OCI-LY1 (cell line): ENCODE measurements at regions not wholly inside any gene's neighbourhood (a gene's known extent, or its start where the extent isn't known, plus 50 kb on each side); places are given as distances from the start of the nearest gene placed in this dataset.
"Not testable (repeated sequence)": the region's sequence is repeated elsewhere in the genome, so short reads cannot be mapped to it uniquely, and the experiment has no call there.

Experiments
- H2AFZ ChIP-seq: fragments of 200-600 bp; sonication (generic), shearing (Covaris generic); 2 replicates; pipeline ENCODE4 v1.6.0; 2014; ENCODE audit warnings: antibody characterized with exemption, mild to moderate bottlenecking, low read length
- H3F3A ChIP-seq: fragments of 200-600 bp; sonication (generic), shearing (Covaris generic); 2 replicates; pipeline ENCODE4 v1.6.0; 2014; ENCODE audit warnings: mild to moderate bottlenecking, antibody characterized with exemption, low read length, moderate library complexity; ENCODE audit not compliant: insufficient read depth
- H3K27ac ChIP-seq: fragments of 200-600 bp; sonication (generic); 2 replicates; pipeline ENCODE4 v1.5.1; 2014; ENCODE audit warnings: low read length, mixed run types, mild to moderate bottlenecking, low read depth; ENCODE audit not compliant: poor library complexity, severe bottlenecking
- H3K27me3 ChIP-seq: fragments of 200-600 bp; sonication (generic); 2 replicates; pipeline ENCODE4 v1.6.0; 2014; ENCODE audit warnings: antibody characterized with exemption, mild to moderate bottlenecking, low read length, moderate library complexity; ENCODE audit not compliant: insufficient read depth
- H3K36me3 ChIP-seq: fragments of 200-600 bp; sonication (generic); 2 replicates; pipeline ENCODE4 v1.6.1; 2014; ENCODE audit warnings: mild to moderate bottlenecking, antibody characterized with exemption, low read length, moderate library complexity, mixed read lengths; ENCODE audit not compliant: insufficient read depth
- H3K4me1 ChIP-seq: fragments of 200-600 bp; sonication (generic); 2 replicates; pipeline ENCODE4 v1.5.1; 2014; ENCODE audit warnings: mild to moderate bottlenecking, low read length, moderate library complexity; ENCODE audit not compliant: insufficient read depth, severe bottlenecking
- H3K4me2 ChIP-seq: fragments of 200-600 bp; sonication (generic), shearing (Covaris generic); 2 replicates; pipeline ENCODE4 v1.6.1; 2014; ENCODE audit warnings: low read length
- H3K4me3 ChIP-seq: fragments of 200-600 bp; sonication (generic); 2 replicates; pipeline ENCODE4 v1.5.1; 2014; ENCODE audit warnings: low read length, low read depth, mild to moderate bottlenecking, mixed read lengths; ENCODE audit not compliant: poor library complexity, severe bottlenecking
- H3K79me2 ChIP-seq: fragments of 200-600 bp; shearing (Covaris generic); 2 replicates; pipeline ENCODE4 v1.6.1; 2016; ENCODE audit warnings: mixed run types, low read length, mixed read lengths; ENCODE audit not compliant: insufficient read depth
- H3K9ac ChIP-seq: fragments of 200-600 bp; sonication (generic), shearing (Covaris generic); 2 replicates; pipeline ENCODE4 v1.6.1; 2014; ENCODE audit warnings: mild to moderate bottlenecking, low read length, mixed read lengths
- H3K9me2 ChIP-seq: fragments of 200-600 bp; sonication (generic), shearing (Covaris generic); 2 replicates; pipeline ENCODE4 v1.6.1; 2014; ENCODE audit warnings: low read depth, mild to moderate bottlenecking, low read length, mixed read lengths
- H3K9me3 ChIP-seq: fragments of 200-600 bp; shearing (Covaris generic); 2 replicates; pipeline ENCODE4 v1.6.1; 2014; ENCODE audit warnings: low read length, mixed read lengths
- H4K20me1 ChIP-seq: fragments of 200-600 bp; sonication (generic), shearing (Covaris generic); 2 replicates; pipeline ENCODE4 v1.6.0; 2016; ENCODE audit warnings: mild to moderate bottlenecking, low read length; ENCODE audit not compliant: insufficient read depth
- CTCF ChIP-seq: fragments of 200-600 bp; sonication (generic), shearing (Covaris generic); IDR thresholded peaks from 2 replicates; pipeline ENCODE4 v1.5.1; 2017; ENCODE audit warnings: mild to moderate bottlenecking, antibody characterized with exemption, low read length, moderate library complexity, mixed read lengths
- EZH2 ChIP-seq: fragments of 200-600 bp; sonication (generic), shearing (Covaris generic); IDR thresholded peaks from 2 replicates; pipeline ENCODE4 v1.8.0; 2017; ENCODE audit warnings: borderline replicate concordance, mixed run types, mild to moderate bottlenecking, antibody characterized with exemption, low read length, moderate library complexity, mixed read lengths

- Histone ChIP-seq H3K9me2 (no peaks in the 10 kb centered on the region), H4K20me1 (no peaks in the 10 kb centered on the region), H3K79me2 (no peaks in the 10 kb centered on the region), H3K36me3 (no peaks in the 10 kb centered on the region), H3K27ac (no peak overlapping the region), H3K9me3 (no peaks in the 10 kb centered on the region), H3K4me1 (no peaks in the 10 kb centered on the region), H3K27me3 (no peaks in the 10 kb centered on the region), H2AFZ (no peak overlapping the region), H3K9ac (no peak overlapping the region), H3F3A (no peaks in the 10 kb centered on the region), H3K4me3 (no peak overlapping the region), H3K4me2 (no peak overlapping the region)
- TF ChIP-seq EZH2: no peak
- no peak for TF ChIP-seq CTCF
Observed at GRCh38 chr3:171522651-171523050, 62.4 kb upstream of the TNIK start.

DNA sequence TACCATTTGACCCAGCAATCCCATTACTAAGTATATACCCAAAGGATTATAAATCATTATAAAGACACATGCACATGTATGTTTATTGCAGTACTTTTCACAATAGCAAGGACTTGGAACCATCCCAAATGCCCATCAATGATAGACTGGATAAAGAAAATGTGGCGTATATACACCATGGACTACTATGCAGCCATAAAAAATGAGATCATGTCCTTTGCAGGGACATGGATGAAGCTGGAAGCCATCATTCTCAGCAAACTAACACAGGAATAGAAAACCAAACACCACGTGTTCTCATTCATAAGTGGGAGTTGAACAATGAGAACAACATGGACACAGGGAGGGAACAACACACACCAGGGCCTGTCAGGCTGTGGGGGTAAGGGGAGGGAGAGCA, 59.2 kb upstream of the TNIK start:
- not testable (repeated sequence) for H3K79me2 ChIP-seq, H3K9me3 ChIP-seq, H3K4me2 ChIP-seq, H3K27me3 ChIP-seq, H4K20me1 ChIP-seq, H3K27ac ChIP-seq, H3K36me3 ChIP-seq, H3K9ac ChIP-seq, H3K4me1 ChIP-seq, H2AFZ ChIP-seq, H3K9me2 ChIP-seq, H3F3A ChIP-seq, H3K4me3 ChIP-seq

DNA sequence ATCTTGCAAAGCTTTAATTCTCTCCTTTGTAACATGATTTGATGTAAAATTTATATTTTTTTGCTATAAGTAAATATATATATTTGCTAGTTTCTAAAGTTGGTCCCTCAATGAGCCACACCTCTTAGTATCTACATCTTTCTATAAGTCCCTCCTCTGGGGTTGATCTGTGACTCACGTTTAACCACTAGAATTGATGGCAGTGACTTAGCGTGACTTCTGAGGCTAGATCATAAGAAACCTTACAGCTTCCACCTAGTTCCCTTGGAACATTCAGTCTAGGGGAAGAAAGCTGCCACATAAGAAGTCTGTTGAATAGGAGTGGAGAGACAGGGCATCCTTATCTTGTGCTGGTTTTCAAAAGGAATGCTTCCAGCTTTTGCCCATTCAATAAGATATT, 56.6 kb upstream of the TNIK start:
- no peaks in the 10 kb centered on the region for H4K20me1 ChIP-seq
- no peaks in the 10 kb centered on the region for H3K79me2 ChIP-seq
- no peak for TF ChIP-seq EZH2
- TF ChIP-seq CTCF: no peak
- H3K27ac ChIP-seq: no peak overlapping the region
- H3K9ac ChIP-seq: no peak overlapping the region
- H3K9me2 ChIP-seq: no peaks in the 10 kb centered on the region
- no peak overlapping the region for H3K4me2 ChIP-seq
- no peaks in the 10 kb centered on the region for H3F3A ChIP-seq
- no peaks in the 10 kb centered on the region for H3K27me3 ChIP-seq
- no peak overlapping the region for H2AFZ ChIP-seq
- no peak overlapping the region for H3K4me3 ChIP-seq
- H3K4me1 ChIP-seq: no peaks in the 10 kb centered on the region
- H3K9me3 ChIP-seq: no peaks in the 10 kb centered on the region
- H3K36me3 ChIP-seq: no peaks in the 10 kb centered on the region

GRCh38 chr3:171514466-171514865, 54.3 kb upstream of the TNIK start:
- H3K4me3 ChIP-seq: no peak overlapping the region
- H3K9ac ChIP-seq: no peak overlapping the region
- H3K4me2 ChIP-seq: no peak overlapping the region
- no peaks in the 10 kb centered on the region for H3K79me2 ChIP-seq
- H3F3A ChIP-seq: no peaks in the 10 kb centered on the region
- H3K27me3 ChIP-seq: no peaks in the 10 kb centered on the region
- TF ChIP-seq EZH2 (no peak), CTCF (peak; percentile 21; the same call in 1 of the 2 replicates)
- no peaks in the 10 kb centered on the region for H3K36me3 ChIP-seq
- H4K20me1 ChIP-seq: no peaks in the 10 kb centered on the region
- H2AFZ ChIP-seq: no peak overlapping the region
- no peak overlapping the region for H3K27ac ChIP-seq
- H3K9me2 ChIP-seq: no peaks in the 10 kb centered on the region
- H3K4me1 ChIP-seq: no peaks in the 10 kb centered on the region
- no peaks in the 10 kb centered on the region for H3K9me3 ChIP-seq
